Endothelial cell of umbilical vein (primary cell): ENCODE measurements at regions not wholly inside any gene's neighbourhood (a gene's known extent, or its start where the extent isn't known, plus 50 kb on each side); places are given as distances from the start of the nearest gene placed in this dataset.
A peak's percentile ranks its signal among the peaks of the same experiment; 100 is the strongest.
"Not testable (repeated sequence)": the region's sequence is repeated elsewhere in the genome, so short reads cannot be mapped to it uniquely, and the experiment has no call there.

Experiments used
- BruUV-seq: library from RNA; stranded (reverse); fragments of 400-500 nt; replicated peaks from 2 replicates; lab custom pipeline; 2021; lab: Mats Ljungman, UMichigan
- CTCF ChIA-PET: fragments of 300-600, 350-600 bp; sonication (Branson Sonifier 250); formaldehyde crosslinking; loops from one replicate; lab custom pipeline; 2021; ENCODE audit warnings: antibody characterized with exemption, inconsistent platforms; lab: Charles Lee
- POLR2A ChIA-PET: fragments of 300-600, 350-600 bp; sonication (Branson Sonifier 250); formaldehyde crosslinking; loops from one replicate; lab custom pipeline; 2021; ENCODE audit warnings: antibody characterized with exemption, inconsistent platforms; lab: Charles Lee
- DNase-seq: peaks from one replicate; pipeline ENCODE4 v3.0.0-alpha.2; 2011; ENCODE audit warnings: low read depth, low spot score
- FAIRE-seq: peaks from 2 replicates; lab custom pipeline; 2011; peaks lifted over from hg19 to GRCh38; lab: Jason Lieb, UNC
- H2AFZ ChIP-seq: 2 replicates; pipeline ENCODE4 v1.6.0; 2012; ENCODE audit warnings: low read depth, low read length, control low read depth, inconsistent platforms
- H3K27ac ChIP-seq: 2 replicates; pipeline ENCODE4 v1.5.1; 2011; ENCODE audit warnings: low read depth, mild to moderate bottlenecking, control low read depth, low read length, moderate library complexity; ENCODE audit not compliant: insufficient read depth
- H3K27me3 ChIP-seq, 2 experiments: 2 replicates each; pipeline versions ENCODE4 v1.6.0 to v1.6.1; 2011; ENCODE audit warnings: low read length in 2 of 2, mixed read lengths in 1 of 2; ENCODE audit not compliant: control insufficient read depth in 2 of 2, insufficient read depth in 2 of 2
- H3K36me3 ChIP-seq, 2 experiments: 2 replicates in 1 of 2; 3 replicates in 1 of 2; pipeline ENCODE4 v1.5.1; 2011; ENCODE audit warnings: low read length in 2 of 2, mild to moderate bottlenecking in 1 of 2, moderate library complexity in 1 of 2; ENCODE audit not compliant: control insufficient read depth in 2 of 2, insufficient read depth in 2 of 2; ENCODE audit errors: extremely low read depth in 1 of 2
- H3K4me1 ChIP-seq: 3 replicates; pipeline ENCODE4 v1.5.1; 2011; ENCODE audit warnings: mild to moderate bottlenecking, low read length; ENCODE audit not compliant: control insufficient read depth, insufficient read depth; ENCODE audit errors: extremely low read depth
- H3K4me2 ChIP-seq: 2 replicates; pipeline ENCODE4 v1.6.1; 2011; ENCODE audit warnings: low read length, control low read depth, mixed read lengths; ENCODE audit not compliant: insufficient read depth
- H3K4me3 ChIP-seq, 3 experiments: fragments of 200-600 bp in 1 of 3; sonication (generic), shearing (Covaris generic) in 1 of 3; replicated peaks in 1 of 3; 2 replicates each; pipeline ENCODE4 v1.5.1; 2011 to 2016; ENCODE audit warnings: control low read depth in 3 of 3, low read length in 3 of 3, mild to moderate bottlenecking in 2 of 3, inconsistent platforms in 1 of 3, low read depth in 1 of 3, moderate library complexity in 1 of 3; ENCODE audit not compliant: insufficient read depth in 1 of 3
- H3K79me2 ChIP-seq: 2 replicates; pipeline ENCODE4 v1.6.0; 2012; ENCODE audit warnings: low read length, inconsistent platforms; ENCODE audit not compliant: control insufficient read depth, insufficient read depth
- H3K9ac ChIP-seq: replicated peaks from 2 replicates; pipeline ENCODE3; 2011; ENCODE audit warnings: low read length, control low read depth; ENCODE audit not compliant: insufficient read depth; ENCODE audit errors: extremely low read depth
- H3K9me1 ChIP-seq: replicated peaks from 3 replicates; pipeline ENCODE4 v1.6.0; 2011; ENCODE audit warnings: mild to moderate bottlenecking, low read length; ENCODE audit not compliant: control insufficient read depth, insufficient read depth; ENCODE audit errors: extremely low read depth
- H3K9me3 ChIP-seq: replicated peaks from 2 replicates; pipeline ENCODE4 v1.5.1; 2012; ENCODE audit warnings: low read length, inconsistent platforms; ENCODE audit not compliant: control insufficient read depth, insufficient read depth
- H4K20me1 ChIP-seq: replicated peaks from 2 replicates; pipeline ENCODE3; 2011; ENCODE audit warnings: mild to moderate bottlenecking, low read length; ENCODE audit not compliant: control insufficient read depth, insufficient read depth; ENCODE audit errors: extremely low read depth
- dilution Hi-C: fragments of 300-500 bp; cut with MboI; formaldehyde crosslinking; loops from one replicate; pipeline ENCODE4 v1.15.0; 2019; ENCODE audit warnings: low sequenced_read_pairs; ENCODE audit not compliant: extremely low pct_ligation_motif_present
- intact Hi-C: fragments of 100-400 bp; cut with micrococcal nuclease; formaldehyde crosslinking; loops from one replicate; pipeline ENCODE4 v1.10.0; 2022

- H3K9me3 ChIP-seq, dilution Hi-C loops, H3K27ac ChIP-seq, H3K9ac ChIP-seq, H3K4me1 ChIP-seq, H3K36me3 ChIP-seq, H3K4me2 ChIP-seq, CTCF ChIA-PET, H4K20me1 ChIP-seq, H3K4me3 ChIP-seq, intact Hi-C loops, H3K79me2 ChIP-seq, FAIRE-seq, BruUV-seq, H3K9me1 ChIP-seq, DNase-seq, H3K27me3 ChIP-seq, POLR2A ChIA-PET, H2AFZ ChIP-seq: not testable (repeated sequence)
Measured at GRCh38 chr9:67179185-67179584, 186.8 kb upstream of the SPATA31A3 start.

- H3K27me3 ChIP-seq, H3K4me2 ChIP-seq, BruUV-seq, H3K4me1 ChIP-seq, dilution Hi-C loops, H3K9me3 ChIP-seq, H4K20me1 ChIP-seq, FAIRE-seq, H3K79me2 ChIP-seq, H3K9ac ChIP-seq, intact Hi-C loops, H3K36me3 ChIP-seq, CTCF ChIA-PET, H2AFZ ChIP-seq, H3K27ac ChIP-seq, H3K9me1 ChIP-seq, DNase-seq, H3K4me3 ChIP-seq, POLR2A ChIA-PET: not testable (repeated sequence)
Measured at GRCh38 chr9:67175167-67175566, 182.8 kb upstream of the SPATA31A3 start.

GRCh38 chr9:67171721-67172120, 179.4 kb upstream of the SPATA31A3 start:
- dilution Hi-C loops, CTCF ChIA-PET, H3K4me1 ChIP-seq, intact Hi-C loops, H3K4me3 ChIP-seq, BruUV-seq, H3K79me2 ChIP-seq, H3K36me3 ChIP-seq, H4K20me1 ChIP-seq, H3K9ac ChIP-seq, FAIRE-seq, H3K27ac ChIP-seq, H3K9me1 ChIP-seq, H2AFZ ChIP-seq, DNase-seq, H3K4me2 ChIP-seq, H3K9me3 ChIP-seq, POLR2A ChIA-PET, H3K27me3 ChIP-seq: not testable (repeated sequence)

GRCh38 chr9:67168530-67169157, 176.3 kb upstream of the SPATA31A3 start:
- H3K4me1 ChIP-seq, H4K20me1 ChIP-seq, H3K9ac ChIP-seq, intact Hi-C loops, H3K4me2 ChIP-seq, DNase-seq, H3K9me1 ChIP-seq, H3K9me3 ChIP-seq, H3K79me2 ChIP-seq, dilution Hi-C loops, H3K36me3 ChIP-seq, H3K4me3 ChIP-seq, POLR2A ChIA-PET, CTCF ChIA-PET, FAIRE-seq, H3K27me3 ChIP-seq, H2AFZ ChIP-seq: not testable (repeated sequence)
- H3K27ac ChIP-seq = peak overlapping the region; percentile 51
- TSS peak; percentile 24 for BruUV-seq
